PC-9 (cell line): ENCODE measurements at regions not wholly inside any gene's neighbourhood (a gene's known extent, or its start where the extent isn't known, plus 50 kb on each side); places are given as distances from the start of the nearest gene placed in this dataset.

Experiments used
- BruUV-seq: library from RNA; stranded (reverse); fragments of 400-500 nt; replicated peaks from 2 replicates; lab custom pipeline; 2021; lab: Mats Ljungman, UMichigan
- CTCF ChIA-PET: fragments of 300-600 bp; sonication (Branson Sonifier 250); formaldehyde crosslinking; loops from one replicate; lab custom pipeline; 2022; ENCODE audit warnings: antibody characterized with exemption; lab: Charles Lee
- POLR2A ChIA-PET: fragments of 300-600 bp; sonication (Branson Sonifier 250); formaldehyde crosslinking; loops from one replicate; lab custom pipeline; 2022; ENCODE audit warnings: antibody characterized with exemption; ENCODE audit not compliant: unreplicated experiment; lab: Charles Lee
- DNase-seq, 2 experiments: peaks; one replicate each; pipeline versions ENCODE4 v3.0.0 to v3.0.0-alpha.2; 2015 to 2022; ENCODE audit warnings: mixed read lengths in 1 of 2
- H2AFZ ChIP-seq: fragments of 200-600 bp; sonication (generic); 2 replicates; pipeline ENCODE4 v1.8.1; 2017; ENCODE audit warnings: antibody characterized with exemption
- H3F3A ChIP-seq: fragments of 200-600 bp; sonication (generic); 2 replicates; pipeline ENCODE4 v1.8.1; 2017; ENCODE audit warnings: antibody characterized with exemption, mild to moderate bottlenecking, low read depth; ENCODE audit not compliant: insufficient read depth
- H3K27ac ChIP-seq: fragments of 200-600 bp; sonication (generic); 2 replicates; pipeline ENCODE4 v1.6.1; 2016; ENCODE audit warnings: mixed run types
- H3K27me3 ChIP-seq: fragments of 200-600 bp; sonication (generic); 2 replicates; pipeline ENCODE4 v1.6.1; 2016; ENCODE audit warnings: low read depth, mixed run types; ENCODE audit not compliant: insufficient read depth
- H3K36me3 ChIP-seq: fragments of 200-600 bp; sonication (generic); 2 replicates; pipeline ENCODE4 v1.6.1; 2016; ENCODE audit warnings: low read depth, mixed run types
- H3K4me1 ChIP-seq: fragments of 200-600 bp; sonication (generic); replicated peaks from 2 replicates; pipeline ENCODE4 v1.6.1; 2016; ENCODE audit warnings: mixed run types; ENCODE audit not compliant: insufficient read depth
- H3K4me2 ChIP-seq: fragments of 200-600 bp; sonication (generic); 2 replicates; pipeline ENCODE4 v1.6.1; 2017; ENCODE audit warnings: mixed run types
- H3K4me3 ChIP-seq: fragments of 200-600 bp; sonication (generic); 2 replicates; pipeline ENCODE4 v1.6.1; 2016; ENCODE audit warnings: mixed run types
- H3K79me2 ChIP-seq: fragments of 200-600 bp; sonication (generic); 2 replicates; pipeline ENCODE4 v1.6.1; 2017; ENCODE audit warnings: low read depth, mixed run types
- H3K9me2 ChIP-seq: fragments of 200-600 bp; sonication (generic); 2 replicates; pipeline ENCODE4 v1.8.1; 2017; ENCODE audit warnings: mild to moderate bottlenecking; ENCODE audit not compliant: insufficient read depth
- H3K9me3 ChIP-seq: fragments of 200-600 bp; sonication (generic); 2 replicates; pipeline ENCODE4 v1.8.1; 2016; ENCODE audit warnings: low read depth; ENCODE audit not compliant: insufficient read depth
- H4K20me1 ChIP-seq: fragments of 200-600 bp; sonication (generic); 2 replicates; pipeline ENCODE4 v1.8.1; 2017; ENCODE audit not compliant: insufficient read depth
- EZH2 ChIP-seq: fragments of 200-600 bp; sonication (generic); IDR thresholded peaks from 2 replicates; pipeline ENCODE4 v1.8.0; 2017; ENCODE audit warnings: antibody characterized with exemption, low read depth
- intact Hi-C: fragments of 100-400 bp; cut with micrococcal nuclease; formaldehyde crosslinking; loops from one replicate; pipeline ENCODE4 v1.10.0; 2022; ENCODE audit not compliant: unreplicated experiment
- TF ChIP-seq, protein P1 (sequence below): fragments of 200-600 bp; sonication (generic); conservative IDR thresholded peaks from 2 replicates; pipeline ENCODE4 v1.6.1; 2017; ENCODE audit warnings: mixed run types, antibody characterized with exemption, mild to moderate bottlenecking, moderate library complexity

DNA sequence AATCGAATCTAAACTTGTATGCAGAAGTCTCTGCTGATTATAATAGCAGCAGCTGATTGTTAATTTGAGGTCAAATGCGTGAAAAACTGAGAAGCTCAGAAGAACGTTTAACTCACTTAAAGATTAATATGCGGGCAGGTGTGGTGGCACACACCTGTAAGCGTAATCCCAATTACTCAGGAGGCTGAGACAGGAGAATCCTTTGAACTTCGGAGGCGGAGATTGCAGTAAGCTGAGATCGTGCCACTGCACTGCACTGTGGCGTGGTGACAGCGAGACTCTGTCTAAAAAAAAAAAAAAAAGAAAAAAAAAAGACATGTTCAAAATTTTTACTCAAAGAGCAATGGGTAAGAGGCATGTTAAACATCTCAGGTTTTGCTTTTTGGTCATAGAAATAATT, 1370.8 kb downstream of the GRIK2 start:
- H3K9me3 ChIP-seq, result no peaks in the 10 kb centered on the region
- BruUV-seq, result no TSS peak
- DNase-seq, result no peak
- no peaks in the 10 kb centered on the region; the same call in 1 of the 2 replicates for H3K9me2 ChIP-seq
- CTCF ChIA-PET, result no interaction called here
- H3K4me3 ChIP-seq, result no peak overlapping the region
- no peak overlapping the region for H3K4me2 ChIP-seq
- POLR2A ChIA-PET, result no interaction called here
- intact Hi-C loops, result no loop called here
- H3K36me3 ChIP-seq, result no peaks in the 10 kb centered on the region
- no peaks in the 10 kb centered on the region for H3K27me3 ChIP-seq
- H2AFZ ChIP-seq, result no peak overlapping the region
- no peaks in the 10 kb centered on the region for H3K79me2 ChIP-seq
- no peak overlapping the region for H3K27ac ChIP-seq
- no peaks in the 10 kb centered on the region; the same call in 1 of the 2 replicates for H3F3A ChIP-seq
- H3K4me1 ChIP-seq, result no peaks in the 10 kb centered on the region
- no peaks in the 10 kb centered on the region for H4K20me1 ChIP-seq
- no peak for TF ChIP-seq EZH2
- TF ChIP-seq, protein P1, sequence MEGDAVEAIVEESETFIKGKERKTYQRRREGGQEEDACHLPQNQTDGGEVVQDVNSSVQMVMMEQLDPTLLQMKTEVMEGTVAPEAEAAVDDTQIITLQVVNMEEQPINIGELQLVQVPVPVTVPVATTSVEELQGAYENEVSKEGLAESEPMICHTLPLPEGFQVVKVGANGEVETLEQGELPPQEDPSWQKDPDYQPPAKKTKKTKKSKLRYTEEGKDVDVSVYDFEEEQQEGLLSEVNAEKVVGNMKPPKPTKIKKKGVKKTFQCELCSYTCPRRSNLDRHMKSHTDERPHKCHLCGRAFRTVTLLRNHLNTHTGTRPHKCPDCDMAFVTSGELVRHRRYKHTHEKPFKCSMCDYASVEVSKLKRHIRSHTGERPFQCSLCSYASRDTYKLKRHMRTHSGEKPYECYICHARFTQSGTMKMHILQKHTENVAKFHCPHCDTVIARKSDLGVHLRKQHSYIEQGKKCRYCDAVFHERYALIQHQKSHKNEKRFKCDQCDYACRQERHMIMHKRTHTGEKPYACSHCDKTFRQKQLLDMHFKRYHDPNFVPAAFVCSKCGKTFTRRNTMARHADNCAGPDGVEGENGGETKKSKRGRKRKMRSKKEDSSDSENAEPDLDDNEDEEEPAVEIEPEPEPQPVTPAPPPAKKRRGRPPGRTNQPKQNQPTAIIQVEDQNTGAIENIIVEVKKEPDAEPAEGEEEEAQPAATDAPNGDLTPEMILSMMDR, result no peak

DNA sequence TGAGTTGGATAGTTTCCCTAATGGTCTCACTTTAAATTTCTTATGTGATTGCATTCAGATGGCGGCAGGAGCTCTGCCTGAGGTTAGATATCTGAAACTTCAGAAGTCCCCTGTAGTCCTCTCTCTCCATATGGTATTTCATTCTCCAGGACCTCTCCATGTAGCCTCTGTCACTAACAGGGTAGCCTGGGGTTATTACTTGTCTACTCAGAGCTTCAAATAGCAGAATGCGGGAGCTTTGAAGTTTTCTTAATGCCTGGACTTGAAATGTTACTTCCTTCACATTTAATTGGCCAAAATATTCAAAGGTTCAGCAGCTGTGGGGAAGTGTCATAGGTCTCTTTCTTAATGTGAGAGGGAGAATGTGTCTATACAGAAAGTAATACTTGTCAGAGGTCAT, 1370.4 kb downstream of the GRIK2 start:
- Histone ChIP-seq H3K4me2 (no peak overlapping the region), H3K27ac (no peak overlapping the region), H3K27me3 (no peaks in the 10 kb centered on the region), H3K79me2 (no peaks in the 10 kb centered on the region), H3K4me3 (no peak overlapping the region), H4K20me1 (no peaks in the 10 kb centered on the region), H3K36me3 (no peaks in the 10 kb centered on the region), H3K9me2 (no peaks in the 10 kb centered on the region; the same call in 1 of the 2 replicates), H3K9me3 (no peaks in the 10 kb centered on the region), H2AFZ (no peak overlapping the region), H3K4me1 (no peaks in the 10 kb centered on the region), H3F3A (no peaks in the 10 kb centered on the region; the same call in 1 of the 2 replicates)
- TF ChIP-seq, protein P1, result no peak
- no peak for TF ChIP-seq EZH2
- CTCF ChIA-PET, result no interaction called here
- intact Hi-C loops, result no loop called here
- DNase-seq, result no peak
- no TSS peak for BruUV-seq
- POLR2A ChIA-PET, result no interaction called here

DNA sequence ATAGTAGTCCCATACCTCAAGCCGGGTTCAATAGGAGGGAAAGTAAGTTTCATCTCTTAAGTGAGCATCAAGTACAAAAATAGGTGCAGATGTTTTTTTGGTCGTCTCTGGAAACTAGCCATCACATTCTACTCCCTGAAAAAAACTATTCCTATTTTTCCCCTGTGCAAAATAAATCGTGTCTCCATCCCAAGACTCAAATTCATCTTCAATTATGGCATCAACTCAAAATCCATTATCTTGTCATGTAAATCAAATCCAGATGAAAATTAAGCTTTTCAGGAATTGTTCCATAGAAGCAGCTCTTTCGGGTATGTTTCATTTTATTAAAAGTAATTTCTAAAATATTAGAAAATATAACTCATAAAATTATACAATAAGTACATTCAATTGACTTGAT, 1368.4 kb downstream of the GRIK2 start:
- Histone ChIP-seq H3K27ac (no peak overlapping the region), H3K9me3 (no peaks in the 10 kb centered on the region), H3K4me3 (no peak overlapping the region), H3K9me2 (no peaks in the 10 kb centered on the region; the same call in 1 of the 2 replicates), H3K36me3 (no peaks in the 10 kb centered on the region), H4K20me1 (no peaks in the 10 kb centered on the region), H3K27me3 (no peaks in the 10 kb centered on the region), H3K4me1 (no peaks in the 10 kb centered on the region), H3F3A (no peaks in the 10 kb centered on the region), H3K79me2 (no peaks in the 10 kb centered on the region), H2AFZ (no peak overlapping the region), H3K4me2 (no peak overlapping the region)
- TF ChIP-seq EZH2, result no peak
- TF ChIP-seq, protein P1, result no peak
- POLR2A ChIA-PET, result no interaction called here
- intact Hi-C loops, result no loop called here
- no peak for DNase-seq
- BruUV-seq, result no TSS peak
- CTCF ChIA-PET, result no interaction called here
